ENCODE measurements at regions not wholly inside any gene's neighbourhood (a gene's known extent, or its start where the extent isn't known, plus 50 kb on each side); places are given as distances from the start of the nearest gene placed in this dataset.
"Not testable (repeated sequence)": the region's sequence is repeated elsewhere in the genome, so short reads cannot be mapped to it uniquely, and the experiment has no call there.

DNA sequence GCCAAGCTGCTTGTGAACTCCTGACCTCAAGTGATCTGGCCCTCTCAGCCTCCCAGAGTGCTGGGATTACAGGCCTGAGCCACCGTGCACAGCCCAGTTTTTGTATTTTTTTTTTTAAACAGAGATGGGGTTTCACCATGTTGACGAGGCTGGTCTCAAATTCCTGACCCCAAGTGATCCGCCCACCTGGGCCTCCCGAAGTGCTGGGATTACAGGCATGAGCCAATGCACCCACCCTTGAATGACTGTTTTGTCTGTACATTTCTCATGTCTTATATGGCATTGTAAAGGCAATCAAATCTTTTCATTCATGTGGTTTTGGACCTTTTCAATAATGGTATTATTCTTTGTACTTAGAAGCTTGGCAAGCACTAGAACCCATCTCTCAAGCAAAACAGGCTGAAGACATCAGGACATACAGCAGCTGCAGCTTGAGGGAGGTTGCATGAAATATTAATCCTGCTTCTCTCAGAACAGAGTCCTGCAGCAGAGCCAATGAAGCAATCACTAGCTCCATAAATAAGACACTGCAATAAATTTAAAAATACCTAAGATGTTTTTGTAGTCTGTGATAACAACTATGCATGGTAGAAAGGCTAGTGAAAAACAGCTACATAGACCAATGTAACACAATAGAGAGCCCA is 209.9 kb downstream of the TUBA3C start:
- ChIA-PET POLR2A (no interaction called here), CTCF (no interaction called here)
- DNase-seq (ENCODE audit: extremely low spot score) = no peak
- TF ChIP-seq TARDBP (IDR thresholded peaks at IDR 0.05) = no peak
- no peak for TF ChIP-seq L3MBTL2 (conservative IDR thresholded peaks at IDR 0.05)
- TF ChIP-seq HDGF (IDR thresholded peaks at IDR 0.05; ENCODE audit: borderline replicate concordance) = no peak

DNA sequence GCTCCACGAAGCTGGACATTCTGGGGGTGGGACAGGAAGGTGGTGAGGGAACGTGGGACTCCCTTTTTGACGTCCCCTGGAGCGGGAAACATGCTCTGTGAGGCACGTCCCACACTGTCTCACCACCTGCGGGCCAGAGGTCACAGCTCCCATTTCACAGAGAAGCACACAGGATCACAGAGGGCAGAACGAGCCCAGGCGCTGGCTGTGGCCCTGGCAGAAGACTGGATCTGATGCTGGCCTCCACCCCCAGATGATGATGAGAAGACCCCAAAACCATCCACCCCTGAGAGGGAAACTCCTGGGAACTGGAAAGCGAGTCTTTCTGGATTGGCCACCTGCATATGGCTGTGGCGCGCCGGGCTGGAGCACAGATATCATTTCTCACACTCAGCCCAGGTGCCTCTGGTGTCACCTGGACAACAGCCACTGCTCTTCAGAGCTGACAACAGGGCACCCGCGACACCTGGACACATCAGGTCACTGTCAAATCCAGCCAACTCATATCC is 216.2 kb downstream of the TUBA3C start:
- TF ChIP-seq LEF1 (IDR thresholded peaks at IDR 0.05; ENCODE audit: borderline replicate concordance) (no peak), FOXA1 (IDR thresholded peaks at IDR 0.05) (no peak), NFRKB (IDR thresholded peaks at IDR 0.05) (no peak)
- TF ChIP-seq, protein P1, sequence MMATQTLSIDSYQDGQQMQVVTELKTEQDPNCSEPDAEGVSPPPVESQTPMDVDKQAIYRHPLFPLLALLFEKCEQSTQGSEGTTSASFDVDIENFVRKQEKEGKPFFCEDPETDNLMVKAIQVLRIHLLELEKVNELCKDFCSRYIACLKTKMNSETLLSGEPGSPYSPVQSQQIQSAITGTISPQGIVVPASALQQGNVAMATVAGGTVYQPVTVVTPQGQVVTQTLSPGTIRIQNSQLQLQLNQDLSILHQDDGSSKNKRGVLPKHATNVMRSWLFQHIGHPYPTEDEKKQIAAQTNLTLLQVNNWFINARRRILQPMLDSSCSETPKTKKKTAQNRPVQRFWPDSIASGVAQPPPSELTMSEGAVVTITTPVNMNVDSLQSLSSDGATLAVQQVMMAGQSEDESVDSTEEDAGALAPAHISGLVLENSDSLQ (IDR thresholded peaks at IDR 0.05) = no peak
- CTCF ChIA-PET = no interaction called here
- no peak for DNase-seq (ENCODE audit: extremely low spot score)
- POLR2A ChIA-PET = no interaction called here

GRCh38 chr13:18964942-18965341 is 216.7 kb downstream of the TUBA3C start:
- TF ChIP-seq HDGF (IDR thresholded peaks at IDR 0.05; ENCODE audit: borderline replicate concordance) (no peak), ELF4 (IDR thresholded peaks at IDR 0.05) (no peak), ARNT (IDR thresholded peaks at IDR 0.05) (no peak)
- no peak for DNase-seq (ENCODE audit: extremely low spot score)
- CTCF ChIA-PET = no interaction called here
- POLR2A ChIA-PET = no interaction called here

DNA sequence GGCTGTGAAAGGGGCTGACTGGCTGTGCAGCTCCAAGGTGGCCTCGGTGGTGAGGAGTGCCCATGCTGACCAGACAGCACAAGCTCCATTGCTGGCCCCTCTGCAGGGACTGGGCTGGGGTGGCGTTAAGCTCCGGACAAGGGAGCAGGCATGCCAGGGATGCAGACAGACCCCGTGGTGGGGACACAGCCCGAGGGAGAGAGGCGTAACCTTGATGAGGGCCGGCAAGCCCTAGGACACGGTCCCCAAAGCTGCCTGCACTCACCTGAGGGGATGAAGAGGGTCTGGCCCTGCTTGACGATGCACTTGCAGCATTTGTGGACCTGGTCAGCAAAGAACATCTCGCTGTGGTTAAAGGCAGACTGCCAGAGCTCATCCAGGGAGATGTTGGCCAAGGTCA is 217.9 kb downstream of the TUBA3C start:
- POLR2A ChIA-PET; CTCF ChIA-PET; DNase-seq (ENCODE audit: extremely low spot score): not testable (repeated sequence)

GRCh38 chr13:18962168-18962734 is 219.4 kb downstream of the TUBA3C start:
- ChIA-PET POLR2A (no interaction called here), CTCF (no interaction called here)
- TF ChIP-seq FOXA1 (IDR thresholded peaks at IDR 0.05) (no peak), HDGF (IDR thresholded peaks at IDR 0.05; ENCODE audit: borderline replicate concordance) (no peak), ARNT (IDR thresholded peaks at IDR 0.05) (no peak), L3MBTL2 (conservative IDR thresholded peaks at IDR 0.05) (no peak), FOXK2 (IDR thresholded peaks at IDR 0.05) (no peak), LEF1 (IDR thresholded peaks at IDR 0.05; ENCODE audit: borderline replicate concordance) (no peak), CTBP1 (IDR thresholded peaks at IDR 0.05; ENCODE audit: borderline replicate concordance) (no peak), NFRKB (IDR thresholded peaks at IDR 0.05) (no peak), SUZ12 (IDR thresholded peaks at IDR 0.05) (no peak)
- TF ChIP-seq, protein P1 (IDR thresholded peaks at IDR 0.05) = no peak
- no peak for DNase-seq (ENCODE audit: extremely low spot score)

- no peak for TF ChIP-seq TARDBP (IDR thresholded peaks at IDR 0.05)
- no peak for TF ChIP-seq FOXA1 (IDR thresholded peaks at IDR 0.05)
- TF ChIP-seq, protein P1 (IDR thresholded peaks at IDR 0.05) = no peak
- TF ChIP-seq ARNT (IDR thresholded peaks at IDR 0.05) = no peak
- TF ChIP-seq HDGF (IDR thresholded peaks at IDR 0.05; ENCODE audit: borderline replicate concordance) = no peak
- no peak for TF ChIP-seq SP1 (IDR thresholded peaks at IDR 0.05)
- TF ChIP-seq NFRKB (IDR thresholded peaks at IDR 0.05) = no peak
- no peak for TF ChIP-seq L3MBTL2 (conservative IDR thresholded peaks at IDR 0.05)
- TF ChIP-seq CTBP1 (IDR thresholded peaks at IDR 0.05; ENCODE audit: borderline replicate concordance) = no peak
- no peak for TF ChIP-seq ELF4 (IDR thresholded peaks at IDR 0.05)
- TF ChIP-seq ZNF384 (IDR thresholded peaks at IDR 0.05) = no peak
- no peak for TF ChIP-seq BHLHE40 (IDR thresholded peaks at IDR 0.05; ENCODE audit: borderline replicate concordance)
- no peak for TF ChIP-seq FOXK2 (IDR thresholded peaks at IDR 0.05)
- no peak for TF ChIP-seq SUZ12 (IDR thresholded peaks at IDR 0.05)
- TF ChIP-seq LEF1 (IDR thresholded peaks at IDR 0.05; ENCODE audit: borderline replicate concordance) = no peak
- ChIA-PET POLR2A (no interaction called here), CTCF (no interaction called here)
- no peak for DNase-seq (ENCODE audit: extremely low spot score)
Observed at GRCh38 chr13:18961383-18962117, 220.1 kb downstream of the TUBA3C start.

- TF ChIP-seq FOXM1 (IDR thresholded peaks at IDR 0.05; ENCODE audit: borderline replicate concordance) (no peak), ZNF384 (IDR thresholded peaks at IDR 0.05) (no peak)
- ChIA-PET CTCF (no interaction called here), POLR2A (no interaction called here)
- DNase-seq (ENCODE audit: extremely low spot score) = no peak
Observed at GRCh38 chr13:18960637-18961227, 220.9 kb downstream of the TUBA3C start.

Measured in HEK293T (cell line).